Hepatocyte (in vitro differentiated cells): ENCODE measurements at regions not wholly inside any gene's neighbourhood (a gene's known extent, or its start where the extent isn't known, plus 50 kb on each side); places are given as distances from the start of the nearest gene placed in this dataset.

Experiments used
- CTCF ChIP-seq: fragments of 200-600 bp; sonication (generic); IDR thresholded peaks from 2 replicates; pipeline ENCODE4 v1.5.1; 2016; ENCODE audit warnings: antibody characterized with exemption, mild to moderate bottlenecking; ENCODE audit not compliant: poor library complexity
- EZH2 ChIP-seq: fragments of 200-600 bp; sonication (generic); IDR thresholded peaks from 2 replicates; pipeline ENCODE4 v1.6.1; 2016; ENCODE audit warnings: antibody characterized with exemption, mild to moderate bottlenecking, borderline replicate concordance
- EZH2phosphoT487 ChIP-seq: fragments of 200-600 bp; sonication (generic); IDR thresholded peaks from one replicate; pipeline ENCODE4 v1.6.1; 2018; ENCODE audit warnings: antibody characterized with exemption, mild to moderate bottlenecking, low read depth, moderate library complexity; ENCODE audit not compliant: unreplicated experiment, severe bottlenecking

- TF ChIP-seq EZH2: no peak
- no peak for TF ChIP-seq CTCF
- TF ChIP-seq EZH2phosphoT487: no peak
Observed at GRCh38 chr21:15406791-15407190, 323.0 kb upstream of the USP25 start.
